H9 (cell line): ENCODE measurements at regions not wholly inside any gene's neighbourhood (a gene's known extent, or its start where the extent isn't known, plus 50 kb on each side); places are given as distances from the start of the nearest gene placed in this dataset.

Experiments used
- DNase-seq: peaks from one replicate; pipeline ENCODE4 v3.0.0-alpha.2; 2017
- H2AFZ ChIP-seq: one replicate; pipeline ENCODE4 v1.6.1; 2013; ENCODE audit warnings: mild to moderate bottlenecking, low read length, control low read depth, moderate library complexity
- H2AK5ac ChIP-seq: 2 replicates; pipeline ENCODE4 v1.6.1; 2013; ENCODE audit warnings: low read length, control low read depth, mixed read lengths; ENCODE audit not compliant: insufficient read length
- H2BK120ac ChIP-seq: one replicate; pipeline ENCODE4 v1.6.1; 2013; ENCODE audit warnings: low read depth, mild to moderate bottlenecking, low read length, control low read depth, inconsistent platforms; ENCODE audit not compliant: poor library complexity, severe bottlenecking
- H2BK12ac ChIP-seq: 2 replicates; pipeline ENCODE4 v1.6.1; 2013; ENCODE audit warnings: low read length, control low read depth, mixed read lengths, low read depth; ENCODE audit not compliant: insufficient read length
- H2BK15ac ChIP-seq: 2 replicates; pipeline ENCODE4 v1.6.1; 2013; ENCODE audit warnings: low read depth, low read length, control low read depth
- H2BK20ac ChIP-seq: one replicate; pipeline ENCODE4 v1.6.1; 2013; ENCODE audit warnings: low read depth, mild to moderate bottlenecking, low read length, control low read depth, inconsistent platforms; ENCODE audit not compliant: poor library complexity, severe bottlenecking
- H2BK5ac ChIP-seq: 2 replicates; pipeline ENCODE4 v1.6.1; 2013; ENCODE audit warnings: low read length, control low read depth, mixed read lengths; ENCODE audit not compliant: insufficient read length
- H3K14ac ChIP-seq: 2 replicates; pipeline ENCODE4 v1.6.1; 2013; ENCODE audit warnings: low read length, control low read depth; ENCODE audit not compliant: insufficient read depth
- H3K18ac ChIP-seq: 2 replicates; pipeline ENCODE4 v1.6.1; 2013; ENCODE audit warnings: low read depth, mild to moderate bottlenecking, mixed read lengths, low read length, control low read depth; ENCODE audit not compliant: insufficient read length
- H3K23ac ChIP-seq: 2 replicates; pipeline ENCODE4 v1.6.1; 2013; ENCODE audit warnings: low read length, control low read depth, mixed read lengths, low read depth; ENCODE audit not compliant: insufficient read length
- H3K23me2 ChIP-seq: 2 replicates; pipeline ENCODE4 v1.6.1; 2013; ENCODE audit warnings: low read depth, mild to moderate bottlenecking, mixed read lengths, low read length, control low read depth; ENCODE audit not compliant: insufficient read length, poor library complexity, severe bottlenecking
- H3K27ac ChIP-seq: 2 replicates; pipeline ENCODE4 v1.5.1; 2013; ENCODE audit warnings: low read length, control low read depth, mixed read lengths, low read depth; ENCODE audit not compliant: insufficient read length
- H3K27me3 ChIP-seq: 2 replicates; pipeline ENCODE4 v1.6.1; 2013; ENCODE audit warnings: low read length, control low read depth, inconsistent platforms; ENCODE audit not compliant: insufficient read depth
- H3K4ac ChIP-seq: 2 replicates; pipeline ENCODE4 v1.6.1; 2013; ENCODE audit warnings: low read depth, mild to moderate bottlenecking, control low read depth, inconsistent platforms, low read length, moderate library complexity
- H3K4me1 ChIP-seq: 2 replicates; pipeline ENCODE4 v1.6.1; 2013; ENCODE audit warnings: low read length, control low read depth, inconsistent platforms; ENCODE audit not compliant: insufficient read depth
- H3K4me2 ChIP-seq: 2 replicates; pipeline ENCODE4 v1.6.1; 2013; ENCODE audit warnings: low read length, control low read depth, mixed read lengths; ENCODE audit not compliant: insufficient read length, insufficient read depth
- H3K56ac ChIP-seq: 2 replicates; pipeline ENCODE4 v1.6.1; 2013; ENCODE audit warnings: low read depth, mild to moderate bottlenecking, mixed read lengths, low read length, control low read depth; ENCODE audit not compliant: insufficient read length
- H3K79me1 ChIP-seq: 2 replicates; pipeline ENCODE4 v1.6.1; 2013; ENCODE audit warnings: low read depth, mild to moderate bottlenecking, moderate library complexity, low read length, control low read depth, inconsistent platforms; ENCODE audit not compliant: insufficient read depth, poor library complexity, severe bottlenecking
- H3K79me2 ChIP-seq: 2 replicates; pipeline ENCODE4 v1.6.1; 2013; ENCODE audit warnings: low read length, control low read depth, inconsistent platforms; ENCODE audit not compliant: insufficient read depth
- H3K9ac ChIP-seq: 2 replicates; pipeline ENCODE4 v1.6.1; 2013; ENCODE audit warnings: low read length, control low read depth, mixed read lengths; ENCODE audit not compliant: insufficient read length; ENCODE audit errors: extremely low read depth
- H3K9me3 ChIP-seq: one replicate; pipeline ENCODE4 v1.6.1; 2013; ENCODE audit warnings: low read depth, low read length, inconsistent platforms; ENCODE audit not compliant: control insufficient read depth
- H3T11ph ChIP-seq: one replicate; pipeline ENCODE4 v1.6.1; 2013; ENCODE audit warnings: mild to moderate bottlenecking, low read length, control low read depth, inconsistent platforms
- H4K20me1 ChIP-seq: one replicate; pipeline ENCODE4 v1.6.1; 2013; ENCODE audit not compliant: control insufficient read depth, insufficient read length, insufficient read depth
- H4K5ac ChIP-seq: 2 replicates; pipeline ENCODE4 v1.6.1; 2013; ENCODE audit warnings: low read depth, mild to moderate bottlenecking, mixed read lengths, low read length, control low read depth; ENCODE audit not compliant: insufficient read length
- H4K8ac ChIP-seq: replicated peaks from 2 replicates; pipeline ENCODE4 v1.6.1; 2013; ENCODE audit warnings: low read length, control low read depth, mixed read lengths, low read depth; ENCODE audit not compliant: insufficient read length
- H4K91ac ChIP-seq: 2 replicates; pipeline ENCODE4 v1.6.1; 2013; ENCODE audit warnings: low read depth, mild to moderate bottlenecking, moderate library complexity, mixed read lengths, low read length, control low read depth; ENCODE audit not compliant: insufficient read length
- H3K27ac Mint-ChIP-seq, 3 experiments: 2 replicates in 2 of 3; 3 replicates in 1 of 3; pipeline ENCODE4 v1.8.0; 2020 to 2021; ENCODE audit warnings: mixed read lengths in 3 of 3, mild to moderate bottlenecking in 1 of 3, moderate library complexity in 1 of 3
- H3K27me3 Mint-ChIP-seq: 2 replicates; pipeline ENCODE4 v1.8.0; 2021; ENCODE audit warnings: low read depth, mild to moderate bottlenecking, moderate library complexity, mixed read lengths
- H3K36me3 Mint-ChIP-seq, 3 experiments: 2 replicates in 2 of 3; 3 replicates in 1 of 3; pipeline ENCODE4 v1.8.0; 2020 to 2021; ENCODE audit warnings: low read depth in 3 of 3, mixed read lengths in 3 of 3; ENCODE audit not compliant: insufficient read depth in 1 of 3
- H3K4me1 Mint-ChIP-seq, 2 experiments: 2 replicates each; pipeline ENCODE4 v1.8.0; 2020; ENCODE audit warnings: mixed read lengths in 2 of 2
- H3K4me3 Mint-ChIP-seq, 2 experiments: 2 replicates in 1 of 2; 3 replicates in 1 of 2; pipeline ENCODE4 v1.8.0; 2020 to 2021; ENCODE audit warnings: mild to moderate bottlenecking in 2 of 2, mixed read lengths in 2 of 2, moderate library complexity in 1 of 2
- H3K9me3 Mint-ChIP-seq, 2 experiments: 2 replicates in 1 of 2; 3 replicates in 1 of 2; pipeline ENCODE4 v1.8.0; 2020; ENCODE audit warnings: mild to moderate bottlenecking in 2 of 2, mixed read lengths in 2 of 2, moderate library complexity in 1 of 2
- WGBS: extraction: QIAGEN DNeasy Blood & Tissue Kit; methylation state at CpG from one replicate; pipeline ENCODE4 v1.1.7; 2013; ENCODE audit warnings: missing lambda C conversion rate, low lambda C conversion rate, mixed read lengths; ENCODE audit not compliant: insufficient read length; ENCODE audit errors: extremely low coverage; 5-methylcytosine and 5-hydroxymethylcytosine counted together
- TF ChIP-seq, protein P1 (sequence below): fragments of 200-600 bp; sonication (generic); conservative IDR thresholded peaks from 3 replicates; pipeline ENCODE4 v1.8.0; 2021; ENCODE audit warnings: antibody characterized with exemption, mild to moderate bottlenecking

DNA sequence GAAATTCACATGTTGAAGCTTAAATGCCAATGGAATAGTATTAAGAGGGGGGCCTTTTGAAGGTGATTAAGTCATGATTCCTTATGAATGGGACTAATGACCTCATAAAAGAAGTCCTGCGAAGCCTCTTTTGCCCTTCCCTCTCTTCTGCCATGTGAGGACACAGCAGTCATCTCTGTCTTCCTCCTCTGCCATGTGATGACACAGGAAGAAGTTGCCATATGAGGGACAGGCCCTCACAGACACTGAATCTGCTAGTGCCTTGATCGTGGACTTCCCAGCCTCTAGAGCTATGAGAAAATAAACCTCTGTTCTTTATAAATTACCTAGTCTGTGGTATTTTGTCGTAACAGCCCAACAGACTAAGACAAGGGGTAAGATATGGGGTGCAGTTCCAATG lies 100.7 kb downstream of the VCPKMT start:
- no peaks in the 10 kb centered on the region; a peak in 1 of 7 replicates for H3K36me3 Mint-ChIP-seq
- Histone ChIP-seq H3T11ph (no peak overlapping the region), H3K23ac (no peak overlapping the region), H4K20me1 (no peaks in the 10 kb centered on the region), H3K18ac (no peak overlapping the region), H3K9ac (no peak overlapping the region), H3K27me3 (no peaks in the 10 kb centered on the region), H3K79me2 (no peaks in the 10 kb centered on the region), H2BK20ac (no peak overlapping the region), H4K91ac (no peak overlapping the region), H2BK15ac (no peak overlapping the region), H3K79me1 (no peaks in the 10 kb centered on the region), H3K27ac (no peak overlapping the region), H3K14ac (no peak overlapping the region), H2BK12ac (no peak overlapping the region), H2BK5ac (no peak overlapping the region), H3K4ac (no peak overlapping the region), H3K23me2 (no peaks in the 10 kb centered on the region), H2BK120ac (no peak overlapping the region), H3K56ac (no peak overlapping the region), H2AK5ac (no peak overlapping the region), H4K8ac (no peak overlapping the region), H2AFZ (no peak overlapping the region), H3K4me2 (no peak overlapping the region), H3K4me1 (no peaks in the 10 kb centered on the region), H4K5ac (no peak overlapping the region), H3K9me3 (no peaks in the 10 kb centered on the region)
- H3K4me3 Mint-ChIP-seq, result no peak overlapping the region
- no CpG with 5 or more reads among the region's 3 CpGs for WGBS
- H3K9me3 Mint-ChIP-seq, result peaks cover 8 to 9% of the 10 kb centered on the region in 2 experiments; a peak in 4 of 5 replicates
- TF ChIP-seq, protein P1, sequence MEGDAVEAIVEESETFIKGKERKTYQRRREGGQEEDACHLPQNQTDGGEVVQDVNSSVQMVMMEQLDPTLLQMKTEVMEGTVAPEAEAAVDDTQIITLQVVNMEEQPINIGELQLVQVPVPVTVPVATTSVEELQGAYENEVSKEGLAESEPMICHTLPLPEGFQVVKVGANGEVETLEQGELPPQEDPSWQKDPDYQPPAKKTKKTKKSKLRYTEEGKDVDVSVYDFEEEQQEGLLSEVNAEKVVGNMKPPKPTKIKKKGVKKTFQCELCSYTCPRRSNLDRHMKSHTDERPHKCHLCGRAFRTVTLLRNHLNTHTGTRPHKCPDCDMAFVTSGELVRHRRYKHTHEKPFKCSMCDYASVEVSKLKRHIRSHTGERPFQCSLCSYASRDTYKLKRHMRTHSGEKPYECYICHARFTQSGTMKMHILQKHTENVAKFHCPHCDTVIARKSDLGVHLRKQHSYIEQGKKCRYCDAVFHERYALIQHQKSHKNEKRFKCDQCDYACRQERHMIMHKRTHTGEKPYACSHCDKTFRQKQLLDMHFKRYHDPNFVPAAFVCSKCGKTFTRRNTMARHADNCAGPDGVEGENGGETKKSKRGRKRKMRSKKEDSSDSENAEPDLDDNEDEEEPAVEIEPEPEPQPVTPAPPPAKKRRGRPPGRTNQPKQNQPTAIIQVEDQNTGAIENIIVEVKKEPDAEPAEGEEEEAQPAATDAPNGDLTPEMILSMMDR, result no peak
- no peak overlapping the region for H3K27ac Mint-ChIP-seq
- peaks cover 12 to 19% of the 10 kb centered on the region in 2 experiments for H3K4me1 Mint-ChIP-seq
- peaks cover 8% of the 10 kb centered on the region; the same call in 1 of the 2 replicates for H3K27me3 Mint-ChIP-seq
- DNase-seq, result no peak
